ENCODE measurements at regions not wholly inside any gene's neighbourhood (a gene's known extent, or its start where the extent isn't known, plus 50 kb on each side); places are given as distances from the start of the nearest gene placed in this dataset.

GRCh38 chr5:118603278-118603677 is 385.1 kb downstream of the DTWD2 start:
- TF ChIP-seq ZNF274 (IDR thresholded peaks at IDR 0.05; ENCODE audit: low read depth, low read length) (no peak), SUZ12 (IDR thresholded peaks at IDR 0.05; ENCODE audit: extremely low read depth, insufficient read depth, insufficient read length) (no peak), YY1 (IDR thresholded peaks at IDR 0.05; ENCODE audit: insufficient read depth, insufficient read length) (no peak)

Data from NT2/D1 (cell line).